BE2C (cell line): ENCODE measurements at regions not wholly inside any gene's neighbourhood (a gene's known extent, or its start where the extent isn't known, plus 50 kb on each side); places are given as distances from the start of the nearest gene placed in this dataset.

Experiments used
- DNase-seq: peaks from one replicate; pipeline ENCODE4 v3.0.0-alpha.2; 2020
- H3K27me3 ChIP-seq: fragments of 250-450 bp; sonication (Bioruptor Pico); 2 replicates; pipeline ENCODE4 v1.5.1; 2020; ENCODE audit warnings: mild to moderate bottlenecking
- H3K36me3 ChIP-seq: fragments of 250-450 bp; sonication (Bioruptor Pico); 2 replicates; pipeline ENCODE4 v1.5.1; 2020; ENCODE audit warnings: mild to moderate bottlenecking
- H3K4me1 ChIP-seq: fragments of 250-450 bp; sonication (Bioruptor Pico); 2 replicates; pipeline ENCODE4 v1.5.1; 2020
- H3K4me3 ChIP-seq: 2 replicates; pipeline ENCODE4 v1.5.1; 2011; ENCODE audit warnings: low read depth, low read length
- H3K9me3 ChIP-seq: fragments of 250-450 bp; sonication (Bioruptor Pico); 2 replicates; pipeline ENCODE4 v1.5.1; 2020
- CTCF ChIP-seq: IDR thresholded peaks from 2 replicates; pipeline ENCODE4 v1.5.1; 2012; ENCODE audit warnings: mild to moderate bottlenecking, low read depth, low read length

- DNase-seq, result no peak
- no peaks in the 10 kb centered on the region for H3K9me3 ChIP-seq
- H3K4me1 ChIP-seq, result no peaks in the 10 kb centered on the region
- H3K27me3 ChIP-seq, result no peaks in the 10 kb centered on the region
- no peak for TF ChIP-seq CTCF
- H3K36me3 ChIP-seq, result no peaks in the 10 kb centered on the region
- no peak overlapping the region for H3K4me3 ChIP-seq
Observed at GRCh38 chr14:37791384-37792036, 196.1 kb downstream of the TTC6 start.

GRCh38 chr14:37792124-37792523 is 196.7 kb downstream of the TTC6 start:
- no peak for TF ChIP-seq CTCF
- Histone ChIP-seq H3K4me3 (no peak overlapping the region), H3K36me3 (no peaks in the 10 kb centered on the region), H3K27me3 (no peaks in the 10 kb centered on the region), H3K4me1 (no peaks in the 10 kb centered on the region), H3K9me3 (no peaks in the 10 kb centered on the region)
- no peak for DNase-seq

- TF ChIP-seq CTCF, result no peak
- Histone ChIP-seq H3K4me1 (no peaks in the 10 kb centered on the region), H3K27me3 (no peaks in the 10 kb centered on the region), H3K4me3 (no peak overlapping the region), H3K36me3 (no peaks in the 10 kb centered on the region), H3K9me3 (no peaks in the 10 kb centered on the region)
- no peak for DNase-seq
Observed at GRCh38 chr14:37796703-37797416, 201.4 kb downstream of the TTC6 start.

- Histone ChIP-seq H3K4me3 (no peak overlapping the region), H3K27me3 (no peaks in the 10 kb centered on the region), H3K36me3 (no peaks in the 10 kb centered on the region), H3K4me1 (no peaks in the 10 kb centered on the region), H3K9me3 (no peaks in the 10 kb centered on the region)
- TF ChIP-seq CTCF, result no peak
- DNase-seq, result no peak
Observed at GRCh38 chr14:37797675-37798074, 202.2 kb downstream of the TTC6 start.

- Histone ChIP-seq H3K4me3 (no peak overlapping the region), H3K9me3 (no peaks in the 10 kb centered on the region), H3K27me3 (peaks cover 6% of the 10 kb centered on the region), H3K4me1 (no peaks in the 10 kb centered on the region), H3K36me3 (no peaks in the 10 kb centered on the region)
- no peak for DNase-seq
- TF ChIP-seq CTCF, result no peak
Observed at GRCh38 chr14:37807722-37808121, 212.3 kb downstream of the TTC6 start.

- H3K9me3 ChIP-seq, result no peaks in the 10 kb centered on the region
- DNase-seq, result no peak
- H3K4me1 ChIP-seq, result no peaks in the 10 kb centered on the region
- TF ChIP-seq CTCF, result no peak
- no peak overlapping the region for H3K4me3 ChIP-seq
- no peaks in the 10 kb centered on the region for H3K36me3 ChIP-seq
- H3K27me3 ChIP-seq, result peaks cover 12% of the 10 kb centered on the region
Observed at GRCh38 chr14:37810094-37810801, 214.8 kb downstream of the TTC6 start.
